A673 (cell line): ENCODE measurements at regions not wholly inside any gene's neighbourhood (a gene's known extent, or its start where the extent isn't known, plus 50 kb on each side); places are given as distances from the start of the nearest gene placed in this dataset.

Experiments used
- EZH2 ChIP-seq: fragments of 200-600 bp; sonication (generic); IDR thresholded peaks from 2 replicates; pipeline ENCODE4 v1.6.1; 2017; ENCODE audit warnings: borderline replicate concordance, low read depth, mild to moderate bottlenecking, mixed read lengths, antibody characterized with exemption, low read length; ENCODE audit not compliant: poor library complexity, severe bottlenecking
- TF ChIP-seq, protein P1 (sequence below): fragments of 300-800, 200-600 bp; sonication (generic); conservative IDR thresholded peaks from 2 replicates; pipeline ENCODE4 v1.5.1; 2017; ENCODE audit warnings: low read depth, mild to moderate bottlenecking, antibody characterized with exemption, low read length, moderate library complexity, mixed read lengths

DNA sequence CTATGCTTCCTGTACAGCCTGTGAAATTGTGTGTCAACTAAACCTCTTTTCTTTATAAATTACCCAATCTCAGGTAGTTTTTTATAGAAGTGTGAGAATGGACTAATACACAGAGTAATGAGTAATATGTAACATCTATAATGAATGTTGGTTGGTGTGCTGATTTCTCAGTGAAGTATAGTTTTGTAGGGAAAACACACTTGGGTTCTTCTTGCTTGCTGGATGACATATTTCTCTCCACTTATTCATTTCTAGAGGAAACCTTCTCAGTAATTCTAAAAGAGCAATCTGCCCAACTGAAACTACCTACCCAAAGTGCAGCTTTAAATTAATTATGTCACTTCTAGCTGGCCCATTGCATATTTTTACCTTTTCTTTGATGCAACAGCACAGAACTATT is 81.1 kb upstream of the RORB start:
- TF ChIP-seq, protein P1, sequence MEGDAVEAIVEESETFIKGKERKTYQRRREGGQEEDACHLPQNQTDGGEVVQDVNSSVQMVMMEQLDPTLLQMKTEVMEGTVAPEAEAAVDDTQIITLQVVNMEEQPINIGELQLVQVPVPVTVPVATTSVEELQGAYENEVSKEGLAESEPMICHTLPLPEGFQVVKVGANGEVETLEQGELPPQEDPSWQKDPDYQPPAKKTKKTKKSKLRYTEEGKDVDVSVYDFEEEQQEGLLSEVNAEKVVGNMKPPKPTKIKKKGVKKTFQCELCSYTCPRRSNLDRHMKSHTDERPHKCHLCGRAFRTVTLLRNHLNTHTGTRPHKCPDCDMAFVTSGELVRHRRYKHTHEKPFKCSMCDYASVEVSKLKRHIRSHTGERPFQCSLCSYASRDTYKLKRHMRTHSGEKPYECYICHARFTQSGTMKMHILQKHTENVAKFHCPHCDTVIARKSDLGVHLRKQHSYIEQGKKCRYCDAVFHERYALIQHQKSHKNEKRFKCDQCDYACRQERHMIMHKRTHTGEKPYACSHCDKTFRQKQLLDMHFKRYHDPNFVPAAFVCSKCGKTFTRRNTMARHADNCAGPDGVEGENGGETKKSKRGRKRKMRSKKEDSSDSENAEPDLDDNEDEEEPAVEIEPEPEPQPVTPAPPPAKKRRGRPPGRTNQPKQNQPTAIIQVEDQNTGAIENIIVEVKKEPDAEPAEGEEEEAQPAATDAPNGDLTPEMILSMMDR = no peak
- TF ChIP-seq EZH2 = no peak
